H1 (cell line): ENCODE measurements at regions not wholly inside any gene's neighbourhood (a gene's known extent, or its start where the extent isn't known, plus 50 kb on each side); places are given as distances from the start of the nearest gene placed in this dataset.

Source experiments
- BACH1 ChIP-seq: IDR thresholded peaks from 2 replicates; pipeline ENCODE4 v1.6.1; 2012; ENCODE audit warnings: low read length, improper control_type of control experiment
- KDM4A ChIP-seq: IDR thresholded peaks from one replicate; pipeline ENCODE4 v1.7.1; 2012; ENCODE audit warnings: low read depth, mild to moderate bottlenecking, moderate library complexity, low read length, inconsistent platforms; ENCODE audit not compliant: severe bottlenecking
- MAFK ChIP-seq: IDR thresholded peaks from 2 replicates; pipeline ENCODE4 v1.6.1; 2012; ENCODE audit warnings: low read depth, mild to moderate bottlenecking, improper control_type of control experiment, low read length
- TF ChIP-seq, protein P1 (sequence below): fragments of 300-600 bp; sonication (generic); IDR thresholded peaks from 2 replicates; pipeline ENCODE4 v1.7.1; 2012; ENCODE audit warnings: low read length, moderate library complexity, mild to moderate bottlenecking, inconsistent platforms; ENCODE audit not compliant: insufficient replicate concordance
- TF ChIP-seq, protein P2 (sequence below): IDR thresholded peaks from 2 replicates; pipeline ENCODE4 v1.6.1; 2012; ENCODE audit warnings: inconsistent platforms
- TF ChIP-seq, protein P3 (sequence below): IDR thresholded peaks from 2 replicates; pipeline ENCODE4 v1.6.1; 2012; ENCODE audit warnings: low read length, inconsistent platforms

DNA sequence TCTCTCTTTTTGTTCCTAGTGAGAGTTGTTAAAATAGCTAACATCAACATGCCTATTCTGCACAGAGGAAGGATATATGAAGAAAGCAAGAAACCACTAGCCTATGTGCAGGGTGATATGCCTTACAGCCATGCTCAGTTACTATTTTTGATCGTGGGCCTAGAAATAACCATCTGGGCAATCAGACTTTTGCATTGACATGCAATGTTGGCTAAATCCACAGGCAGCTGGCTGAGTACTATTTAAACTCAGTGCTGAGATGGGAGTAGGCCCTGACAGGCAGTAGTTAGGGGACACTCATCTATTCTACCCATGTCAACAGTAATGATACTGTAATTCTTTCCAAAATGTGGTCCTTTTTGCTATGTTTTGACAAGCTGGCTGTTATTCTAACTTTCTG is 89.6 kb downstream of the HDGFL1 start (continued):
- TF ChIP-seq, protein P1, sequence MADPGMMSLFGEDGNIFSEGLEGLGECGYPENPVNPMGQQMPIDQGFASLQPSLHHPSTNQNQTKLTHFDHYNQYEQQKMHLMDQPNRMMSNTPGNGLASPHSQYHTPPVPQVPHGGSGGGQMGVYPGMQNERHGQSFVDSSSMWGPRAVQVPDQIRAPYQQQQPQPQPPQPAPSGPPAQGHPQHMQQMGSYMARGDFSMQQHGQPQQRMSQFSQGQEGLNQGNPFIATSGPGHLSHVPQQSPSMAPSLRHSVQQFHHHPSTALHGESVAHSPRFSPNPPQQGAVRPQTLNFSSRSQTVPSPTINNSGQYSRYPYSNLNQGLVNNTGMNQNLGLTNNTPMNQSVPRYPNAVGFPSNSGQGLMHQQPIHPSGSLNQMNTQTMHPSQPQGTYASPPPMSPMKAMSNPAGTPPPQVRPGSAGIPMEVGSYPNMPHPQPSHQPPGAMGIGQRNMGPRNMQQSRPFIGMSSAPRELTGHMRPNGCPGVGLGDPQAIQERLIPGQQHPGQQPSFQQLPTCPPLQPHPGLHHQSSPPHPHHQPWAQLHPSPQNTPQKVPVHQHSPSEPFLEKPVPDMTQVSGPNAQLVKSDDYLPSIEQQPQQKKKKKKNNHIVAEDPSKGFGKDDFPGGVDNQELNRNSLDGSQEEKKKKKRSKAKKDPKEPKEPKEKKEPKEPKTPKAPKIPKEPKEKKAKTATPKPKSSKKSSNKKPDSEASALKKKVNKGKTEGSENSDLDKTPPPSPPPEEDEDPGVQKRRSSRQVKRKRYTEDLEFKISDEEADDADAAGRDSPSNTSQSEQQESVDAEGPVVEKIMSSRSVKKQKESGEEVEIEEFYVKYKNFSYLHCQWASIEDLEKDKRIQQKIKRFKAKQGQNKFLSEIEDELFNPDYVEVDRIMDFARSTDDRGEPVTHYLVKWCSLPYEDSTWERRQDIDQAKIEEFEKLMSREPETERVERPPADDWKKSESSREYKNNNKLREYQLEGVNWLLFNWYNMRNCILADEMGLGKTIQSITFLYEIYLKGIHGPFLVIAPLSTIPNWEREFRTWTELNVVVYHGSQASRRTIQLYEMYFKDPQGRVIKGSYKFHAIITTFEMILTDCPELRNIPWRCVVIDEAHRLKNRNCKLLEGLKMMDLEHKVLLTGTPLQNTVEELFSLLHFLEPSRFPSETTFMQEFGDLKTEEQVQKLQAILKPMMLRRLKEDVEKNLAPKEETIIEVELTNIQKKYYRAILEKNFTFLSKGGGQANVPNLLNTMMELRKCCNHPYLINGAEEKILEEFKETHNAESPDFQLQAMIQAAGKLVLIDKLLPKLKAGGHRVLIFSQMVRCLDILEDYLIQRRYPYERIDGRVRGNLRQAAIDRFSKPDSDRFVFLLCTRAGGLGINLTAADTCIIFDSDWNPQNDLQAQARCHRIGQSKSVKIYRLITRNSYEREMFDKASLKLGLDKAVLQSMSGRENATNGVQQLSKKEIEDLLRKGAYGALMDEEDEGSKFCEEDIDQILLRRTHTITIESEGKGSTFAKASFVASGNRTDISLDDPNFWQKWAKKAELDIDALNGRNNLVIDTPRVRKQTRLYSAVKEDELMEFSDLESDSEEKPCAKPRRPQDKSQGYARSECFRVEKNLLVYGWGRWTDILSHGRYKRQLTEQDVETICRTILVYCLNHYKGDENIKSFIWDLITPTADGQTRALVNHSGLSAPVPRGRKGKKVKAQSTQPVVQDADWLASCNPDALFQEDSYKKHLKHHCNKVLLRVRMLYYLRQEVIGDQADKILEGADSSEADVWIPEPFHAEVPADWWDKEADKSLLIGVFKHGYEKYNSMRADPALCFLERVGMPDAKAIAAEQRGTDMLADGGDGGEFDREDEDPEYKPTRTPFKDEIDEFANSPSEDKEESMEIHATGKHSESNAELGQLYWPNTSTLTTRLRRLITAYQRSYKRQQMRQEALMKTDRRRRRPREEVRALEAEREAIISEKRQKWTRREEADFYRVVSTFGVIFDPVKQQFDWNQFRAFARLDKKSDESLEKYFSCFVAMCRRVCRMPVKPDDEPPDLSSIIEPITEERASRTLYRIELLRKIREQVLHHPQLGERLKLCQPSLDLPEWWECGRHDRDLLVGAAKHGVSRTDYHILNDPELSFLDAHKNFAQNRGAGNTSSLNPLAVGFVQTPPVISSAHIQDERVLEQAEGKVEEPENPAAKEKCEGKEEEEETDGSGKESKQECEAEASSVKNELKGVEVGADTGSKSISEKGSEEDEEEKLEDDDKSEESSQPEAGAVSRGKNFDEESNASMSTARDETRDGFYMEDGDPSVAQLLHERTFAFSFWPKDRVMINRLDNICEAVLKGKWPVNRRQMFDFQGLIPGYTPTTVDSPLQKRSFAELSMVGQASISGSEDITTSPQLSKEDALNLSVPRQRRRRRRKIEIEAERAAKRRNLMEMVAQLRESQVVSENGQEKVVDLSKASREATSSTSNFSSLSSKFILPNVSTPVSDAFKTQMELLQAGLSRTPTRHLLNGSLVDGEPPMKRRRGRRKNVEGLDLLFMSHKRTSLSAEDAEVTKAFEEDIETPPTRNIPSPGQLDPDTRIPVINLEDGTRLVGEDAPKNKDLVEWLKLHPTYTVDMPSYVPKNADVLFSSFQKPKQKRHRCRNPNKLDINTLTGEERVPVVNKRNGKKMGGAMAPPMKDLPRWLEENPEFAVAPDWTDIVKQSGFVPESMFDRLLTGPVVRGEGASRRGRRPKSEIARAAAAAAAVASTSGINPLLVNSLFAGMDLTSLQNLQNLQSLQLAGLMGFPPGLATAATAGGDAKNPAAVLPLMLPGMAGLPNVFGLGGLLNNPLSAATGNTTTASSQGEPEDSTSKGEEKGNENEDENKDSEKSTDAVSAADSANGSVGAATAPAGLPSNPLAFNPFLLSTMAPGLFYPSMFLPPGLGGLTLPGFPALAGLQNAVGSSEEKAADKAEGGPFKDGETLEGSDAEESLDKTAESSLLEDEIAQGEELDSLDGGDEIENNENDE: no peak
- TF ChIP-seq, protein P2, sequence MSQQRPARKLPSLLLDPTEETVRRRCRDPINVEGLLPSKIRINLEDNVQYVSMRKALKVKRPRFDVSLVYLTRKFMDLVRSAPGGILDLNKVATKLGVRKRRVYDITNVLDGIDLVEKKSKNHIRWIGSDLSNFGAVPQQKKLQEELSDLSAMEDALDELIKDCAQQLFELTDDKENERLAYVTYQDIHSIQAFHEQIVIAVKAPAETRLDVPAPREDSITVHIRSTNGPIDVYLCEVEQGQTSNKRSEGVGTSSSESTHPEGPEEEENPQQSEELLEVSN: no peak
- TF ChIP-seq MAFK (no peak), BACH1 (no peak), KDM4A (no peak)
- TF ChIP-seq, protein P3, sequence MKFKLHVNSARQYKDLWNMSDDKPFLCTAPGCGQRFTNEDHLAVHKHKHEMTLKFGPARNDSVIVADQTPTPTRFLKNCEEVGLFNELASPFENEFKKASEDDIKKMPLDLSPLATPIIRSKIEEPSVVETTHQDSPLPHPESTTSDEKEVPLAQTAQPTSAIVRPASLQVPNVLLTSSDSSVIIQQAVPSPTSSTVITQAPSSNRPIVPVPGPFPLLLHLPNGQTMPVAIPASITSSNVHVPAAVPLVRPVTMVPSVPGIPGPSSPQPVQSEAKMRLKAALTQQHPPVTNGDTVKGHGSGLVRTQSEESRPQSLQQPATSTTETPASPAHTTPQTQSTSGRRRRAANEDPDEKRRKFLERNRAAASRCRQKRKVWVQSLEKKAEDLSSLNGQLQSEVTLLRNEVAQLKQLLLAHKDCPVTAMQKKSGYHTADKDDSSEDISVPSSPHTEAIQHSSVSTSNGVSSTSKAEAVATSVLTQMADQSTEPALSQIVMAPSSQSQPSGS: no peak
